Myocyte (in vitro differentiated cells): ENCODE measurements at regions not wholly inside any gene's neighbourhood (a gene's known extent, or its start where the extent isn't known, plus 50 kb on each side); places are given as distances from the start of the nearest gene placed in this dataset.
"Not testable (repeated sequence)": the region's sequence is repeated elsewhere in the genome, so short reads cannot be mapped to it uniquely, and the experiment has no call there.

Experiments used
- DNase-seq: peaks from one replicate; pipeline ENCODE4 v3.0.0-alpha.2; 2012; ENCODE audit warnings: low read depth

DNA sequence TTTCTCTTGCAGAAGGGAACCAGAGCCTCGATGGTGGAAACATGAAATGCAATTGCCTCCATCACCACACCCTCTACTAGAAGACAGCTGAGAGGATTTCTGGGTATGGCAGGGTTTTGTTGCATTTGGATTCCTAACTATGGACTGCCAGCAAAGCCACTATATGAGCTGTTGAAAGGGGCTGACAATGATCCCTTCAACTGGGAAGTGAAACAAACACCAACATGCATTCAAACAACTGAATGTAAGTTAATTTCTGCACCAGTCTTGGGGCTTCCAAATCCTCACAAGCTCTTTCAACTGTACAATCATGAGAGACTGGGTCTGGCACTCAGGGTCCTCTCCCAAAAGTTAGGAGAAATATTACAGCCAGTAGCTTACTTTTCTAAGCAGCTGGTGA lies 116.7 kb upstream of the PLCL2 start:
- DNase-seq: peak; percentile 32

DNA sequence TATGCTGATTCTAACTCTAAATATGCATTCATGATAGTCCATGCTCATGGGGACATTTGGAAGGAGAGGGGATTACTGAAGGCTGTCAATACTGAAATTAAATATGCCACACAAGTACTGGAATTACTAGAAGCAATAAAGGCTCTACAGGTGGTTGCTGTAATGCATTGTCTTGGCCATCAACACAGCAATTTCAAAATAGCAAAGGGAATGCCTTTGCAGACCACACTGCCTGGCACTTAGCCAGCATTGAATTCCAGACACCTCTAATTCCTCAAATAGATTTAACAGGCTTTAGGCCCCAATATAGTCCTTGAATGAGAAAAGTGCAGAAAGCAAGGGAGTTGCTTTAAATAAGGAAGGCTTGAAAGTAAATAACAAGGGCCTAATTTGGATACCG lies 115.8 kb upstream of the PLCL2 start:
- DNase-seq: peak; percentile 66

DNA sequence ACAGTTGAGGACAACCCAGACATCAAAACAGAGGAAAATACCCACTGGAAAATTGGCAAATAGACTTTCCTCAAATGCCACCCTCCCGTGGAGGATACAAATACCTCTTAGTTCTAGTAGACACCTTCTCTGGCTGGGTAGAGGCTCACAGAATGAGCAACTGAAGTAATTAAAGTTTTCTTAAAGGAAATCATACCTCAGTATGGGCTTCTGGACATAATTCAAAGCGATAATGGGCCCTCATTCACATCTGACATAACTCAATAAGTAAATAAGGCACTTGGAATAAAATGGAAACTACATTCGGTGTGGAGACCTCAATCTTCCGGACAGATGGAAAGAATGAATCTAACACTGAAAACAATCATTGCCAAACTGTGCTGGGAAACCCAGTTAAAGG lies 115.2 kb upstream of the PLCL2 start:
- no peak for DNase-seq

DNA sequence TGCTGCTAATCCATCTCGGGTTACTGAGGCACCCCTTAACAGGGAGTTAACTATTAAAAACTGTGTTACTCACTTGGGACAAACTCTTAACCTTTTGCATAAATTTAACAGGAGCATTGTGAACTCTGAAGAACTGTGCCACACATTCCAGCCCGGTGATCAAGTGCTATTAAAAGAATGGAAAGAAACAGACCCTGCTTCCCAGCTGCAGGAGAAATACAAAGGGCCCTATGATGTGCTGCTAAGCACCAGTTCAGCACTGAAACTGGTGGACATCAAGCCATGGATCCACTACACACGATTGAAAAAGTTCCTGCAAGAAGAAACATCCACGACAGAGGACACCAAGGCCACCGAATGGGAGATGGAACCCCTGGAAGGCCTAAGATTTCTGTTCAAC lies 114.7 kb upstream of the PLCL2 start:
- DNase-seq: peak; percentile 50

DNA sequence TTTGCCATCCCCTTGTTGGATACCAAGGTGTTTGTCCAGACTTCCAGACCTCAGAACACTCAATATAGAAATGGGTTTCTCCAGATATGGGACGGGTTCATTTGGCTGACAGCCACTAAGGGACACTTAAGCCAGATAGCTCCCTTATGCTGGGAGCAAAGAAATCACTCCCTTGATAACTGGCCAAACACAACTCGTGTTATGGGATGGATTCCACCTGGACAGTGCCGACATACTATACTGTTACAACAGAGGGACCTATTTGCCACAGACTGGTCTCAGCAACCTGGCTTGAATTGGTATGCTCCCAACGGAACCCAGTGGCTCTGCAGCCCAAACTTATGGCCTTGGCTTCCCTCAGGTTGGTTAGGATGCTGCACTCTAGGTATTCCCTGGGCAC lies 114.0 kb upstream of the PLCL2 start:
- DNase-seq: no peak

DNA sequence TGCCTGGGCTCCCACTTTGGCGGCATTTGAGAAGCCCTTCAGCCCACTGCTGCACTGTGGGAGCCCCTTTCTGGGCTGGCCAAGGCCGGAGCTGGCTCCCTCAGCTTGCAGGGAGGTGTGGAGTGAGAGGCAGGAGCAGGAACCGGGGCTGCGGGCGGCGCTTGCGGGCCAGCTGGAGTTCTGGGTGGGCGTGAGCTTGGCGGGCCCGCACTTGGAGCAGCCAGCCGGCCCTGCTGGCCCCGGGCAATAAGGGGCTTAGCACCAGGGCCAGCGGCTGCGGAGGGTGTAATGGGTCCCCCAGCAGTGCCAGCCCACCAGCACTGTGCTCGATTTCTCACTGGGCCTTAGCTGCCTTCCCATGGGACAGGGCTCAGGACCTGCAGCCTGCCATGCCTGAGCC lies 111.2 kb upstream of the PLCL2 start:
- not testable (repeated sequence) for DNase-seq

DNA sequence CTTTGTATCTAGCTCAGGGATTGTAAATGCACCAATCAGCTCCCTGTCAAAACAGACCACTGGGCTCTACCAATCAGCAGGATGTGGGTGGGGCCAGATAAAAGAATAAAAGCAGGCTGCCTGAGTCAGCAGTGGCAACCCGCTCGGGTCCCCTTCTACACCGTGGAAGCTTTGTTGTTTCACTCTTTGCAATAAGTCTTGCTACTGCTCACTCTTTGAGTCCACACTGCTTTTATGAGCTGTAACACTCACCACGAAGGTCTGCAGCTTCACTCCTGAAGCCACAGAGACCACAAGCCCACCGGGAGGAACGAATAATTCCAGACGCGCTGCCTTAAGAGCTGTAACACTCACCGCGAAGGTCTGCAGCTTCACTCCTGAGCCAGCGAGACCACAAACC lies 110.2 kb upstream of the PLCL2 start:
- DNase-seq: not testable (repeated sequence)

DNA sequence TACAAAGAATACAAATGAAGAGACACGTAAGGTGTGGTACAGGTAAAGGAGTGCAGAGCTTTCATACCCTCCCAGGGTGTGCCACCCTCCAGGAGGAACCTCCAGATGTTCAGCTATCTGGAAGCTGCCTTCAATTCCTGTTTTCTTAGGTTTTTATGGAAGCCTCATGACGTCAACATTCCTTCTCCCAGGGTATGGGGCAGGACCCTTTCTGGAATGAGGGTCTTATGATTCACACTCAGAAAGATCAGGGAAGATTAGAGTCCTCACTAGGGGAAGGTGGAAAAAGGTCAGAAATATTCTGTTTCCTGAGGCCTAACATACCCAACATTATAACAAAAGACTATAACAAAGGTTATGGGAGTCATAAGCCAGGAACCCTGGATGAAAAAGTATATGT lies 99.8 kb upstream of the PLCL2 start:
- no peak for DNase-seq

DNA sequence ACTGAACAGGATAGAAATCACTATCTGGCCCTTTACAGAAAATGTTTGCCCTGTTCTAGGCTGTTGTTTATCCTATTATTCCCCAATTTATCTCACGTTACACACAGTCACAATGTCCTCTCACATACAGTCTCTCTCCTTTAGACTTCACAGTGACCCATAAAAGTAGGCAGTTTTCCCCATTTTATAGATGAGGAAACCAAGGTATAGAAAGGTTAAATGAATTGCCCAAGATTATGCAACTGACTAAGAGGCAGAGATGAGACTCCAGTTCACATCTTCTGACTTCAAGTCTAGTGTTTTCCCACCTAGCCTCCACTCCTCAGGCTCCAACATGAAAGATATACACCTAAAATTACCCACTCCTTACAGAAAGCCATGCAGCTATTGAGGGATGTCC lies 99.3 kb upstream of the PLCL2 start:
- DNase-seq: no peak

DNA sequence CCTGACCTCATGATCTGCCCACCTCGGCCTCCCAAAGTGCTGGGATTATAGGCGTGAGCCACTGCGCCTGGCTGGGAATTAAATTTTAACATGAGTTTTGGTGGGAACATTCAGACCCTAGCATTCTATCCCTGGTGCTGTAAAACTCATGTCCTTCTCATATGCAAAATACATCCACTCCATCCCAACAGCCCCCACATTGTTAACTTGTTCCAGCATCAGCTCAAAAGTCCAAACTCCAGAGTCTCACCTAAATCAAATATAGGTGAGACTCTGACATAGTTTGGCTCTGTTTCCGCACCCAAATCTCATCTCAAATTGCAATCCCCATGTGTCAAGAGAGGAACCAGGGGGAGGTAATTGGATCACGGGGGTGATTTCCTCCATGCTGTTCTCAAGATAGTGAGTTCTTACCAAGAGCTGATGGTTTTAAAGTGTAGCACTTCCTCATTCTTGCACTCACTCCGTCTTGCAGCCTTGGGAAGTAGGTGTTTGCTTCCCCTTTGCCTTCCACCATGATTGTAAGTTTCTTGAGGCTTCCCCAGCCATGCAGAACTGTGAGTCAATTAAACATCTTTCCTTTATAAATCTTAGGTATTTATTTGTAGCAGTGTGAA lies 96.2 kb upstream of the PLCL2 start:
- DNase-seq: no peak

DNA sequence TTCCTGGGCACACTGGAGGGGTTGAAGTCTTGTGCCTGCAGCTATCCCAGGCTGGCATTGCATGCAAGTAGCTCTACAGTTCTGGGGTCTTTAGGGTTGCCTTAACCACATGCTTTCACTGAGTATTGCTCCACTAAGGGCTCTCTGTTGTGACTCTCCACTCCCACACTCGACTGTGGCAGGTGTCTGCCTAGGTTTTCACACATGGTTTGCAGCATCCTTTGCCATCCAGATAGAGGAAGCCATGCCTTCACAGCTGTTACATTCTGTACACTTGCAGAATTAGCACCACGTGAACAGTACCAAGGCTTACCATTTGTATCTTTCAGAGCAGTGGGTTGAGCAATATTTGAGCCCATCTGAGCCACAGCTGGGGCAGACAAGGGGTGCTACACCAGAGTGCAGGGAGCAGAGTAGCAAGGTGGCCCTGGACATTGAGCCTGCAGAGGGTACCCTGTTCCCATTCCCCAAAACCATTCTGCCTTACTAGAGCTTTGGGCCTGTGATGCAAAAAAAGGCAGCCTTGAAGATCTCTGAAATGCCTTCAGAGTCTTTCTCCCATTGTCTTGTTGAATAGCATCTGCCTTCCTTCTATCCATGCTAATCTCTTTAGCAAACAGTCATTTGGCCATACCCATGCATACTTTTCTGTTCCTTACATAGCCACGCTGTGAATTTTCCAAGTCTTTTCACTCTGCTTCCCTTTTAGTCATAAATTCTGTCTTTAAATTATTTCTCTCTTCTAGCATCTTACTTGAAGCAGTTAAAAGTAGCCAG lies 95.2 kb upstream of the PLCL2 start:
- no peak for DNase-seq

DNA sequence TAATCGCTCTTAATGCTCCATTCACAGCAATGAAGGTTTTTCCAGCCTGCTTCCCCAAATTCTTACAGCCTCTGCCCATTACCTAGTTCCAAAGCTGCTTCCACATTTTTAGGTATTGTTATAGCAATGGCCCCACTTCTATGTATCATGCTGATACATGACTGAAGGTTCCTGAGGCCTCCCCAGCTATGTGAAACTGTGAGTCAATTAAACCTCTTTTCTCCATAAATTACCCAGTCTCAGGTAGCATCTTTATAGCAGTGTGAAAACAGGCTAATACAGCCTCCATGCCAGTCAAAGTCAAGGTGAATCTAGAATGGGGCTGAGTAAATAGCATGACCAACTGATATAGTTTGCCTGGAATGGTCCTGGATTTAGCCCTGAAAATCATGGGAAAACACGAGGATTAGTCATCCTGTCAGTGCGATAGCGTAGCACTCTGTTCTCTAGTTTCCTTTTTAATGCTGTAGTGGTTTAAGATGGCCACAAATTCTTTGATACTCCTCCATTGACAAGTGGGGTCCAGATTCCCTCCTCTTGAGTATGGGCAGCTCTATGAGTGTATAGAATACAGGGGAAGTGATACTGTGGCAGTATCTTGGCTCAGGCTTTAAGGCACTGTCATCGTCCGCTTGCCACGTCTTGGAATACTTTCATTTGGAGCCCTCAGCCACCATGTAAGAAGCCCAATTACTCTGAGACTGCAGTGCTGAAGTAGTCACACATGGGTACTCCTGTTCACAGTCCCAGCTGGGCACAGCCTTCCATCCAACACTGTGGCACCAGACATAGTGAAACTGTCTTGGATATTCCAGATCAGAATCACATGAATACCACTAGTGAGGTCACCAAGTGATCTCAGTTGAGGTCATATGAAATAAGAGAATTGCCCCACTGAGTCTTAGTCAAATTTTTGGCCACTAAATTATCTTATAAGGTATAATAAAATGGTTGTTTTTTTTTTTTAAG lies 94.0 kb upstream of the PLCL2 start:
- no peak for DNase-seq

DNA sequence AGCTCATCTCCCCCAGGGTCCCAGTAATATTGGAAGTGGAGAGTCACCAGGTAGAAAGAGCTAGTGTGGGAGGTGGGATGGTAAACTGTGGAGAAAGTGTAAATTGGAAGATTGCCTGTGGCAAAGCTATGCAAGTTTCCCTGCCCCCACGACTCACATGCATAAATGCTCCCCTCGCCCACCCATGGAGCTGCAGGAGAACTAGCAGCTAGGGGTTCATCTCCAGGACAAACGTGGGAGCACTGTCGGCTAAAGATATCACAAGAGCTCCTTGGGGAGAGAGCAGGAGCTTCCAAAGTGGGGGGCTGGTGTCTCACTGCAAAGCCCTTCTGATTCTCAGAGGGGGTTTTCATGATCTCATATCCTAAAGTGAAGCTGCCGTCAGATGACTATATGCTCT lies 91.4 kb upstream of the PLCL2 start:
- DNase-seq: no peak

DNA sequence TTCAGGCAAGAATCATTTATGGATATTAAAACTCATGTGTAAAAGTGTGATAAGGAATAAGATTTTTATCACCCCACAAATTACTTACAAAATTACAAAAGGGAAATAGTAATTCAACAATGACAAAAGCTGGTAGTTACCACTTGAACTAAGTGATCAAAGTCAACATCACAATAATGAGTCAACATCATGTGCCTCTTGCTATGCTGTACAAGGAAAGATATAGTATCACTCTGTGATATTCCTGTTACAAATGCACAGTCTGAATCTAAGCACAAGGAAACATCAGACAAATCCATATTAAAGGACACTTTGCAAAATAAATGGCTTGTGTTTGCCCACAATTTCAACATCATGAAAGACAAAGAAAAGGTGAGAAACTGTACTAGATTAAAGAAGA lies 90.5 kb upstream of the PLCL2 start:
- no peak for DNase-seq

DNA sequence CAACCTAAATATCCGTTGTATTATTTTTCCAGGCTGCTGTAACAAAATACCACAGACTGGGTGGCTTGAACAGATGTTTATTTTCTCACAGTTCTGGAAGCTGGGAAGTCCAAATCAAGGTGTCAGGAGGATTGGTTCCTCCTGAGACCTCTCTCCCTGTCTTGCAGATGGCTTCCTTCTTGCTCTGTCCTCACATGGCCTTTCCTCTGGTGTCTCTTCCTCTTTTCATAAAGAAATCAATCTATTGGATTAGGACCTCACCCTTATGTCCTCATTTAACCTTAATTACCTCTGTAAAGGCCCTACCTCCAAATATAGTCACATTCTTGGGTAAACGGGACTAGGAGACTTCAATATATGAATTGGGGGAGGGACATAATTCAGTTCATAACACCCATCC lies 89.2 kb upstream of the PLCL2 start:
- DNase-seq: no peak

DNA sequence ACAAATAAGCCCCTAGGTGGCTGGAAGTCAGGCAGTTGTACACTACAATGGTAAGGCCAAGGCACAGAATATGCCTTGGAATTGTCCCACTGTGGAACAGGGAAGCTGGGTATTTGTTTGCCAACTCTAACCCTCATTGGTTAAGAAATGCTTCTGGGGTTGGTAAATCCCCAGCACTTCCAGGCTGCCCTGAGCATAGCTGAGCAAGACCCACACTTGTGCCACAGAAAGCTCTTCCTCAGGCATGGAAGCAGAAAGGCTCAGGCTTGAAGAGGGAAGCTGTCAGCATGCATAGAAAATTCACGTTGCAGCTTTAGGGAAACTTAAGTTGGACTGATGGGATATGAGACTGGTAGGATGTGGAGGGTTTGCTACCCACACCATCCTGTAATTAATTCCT lies 86.9 kb upstream of the PLCL2 start:
- DNase-seq: no peak

DNA sequence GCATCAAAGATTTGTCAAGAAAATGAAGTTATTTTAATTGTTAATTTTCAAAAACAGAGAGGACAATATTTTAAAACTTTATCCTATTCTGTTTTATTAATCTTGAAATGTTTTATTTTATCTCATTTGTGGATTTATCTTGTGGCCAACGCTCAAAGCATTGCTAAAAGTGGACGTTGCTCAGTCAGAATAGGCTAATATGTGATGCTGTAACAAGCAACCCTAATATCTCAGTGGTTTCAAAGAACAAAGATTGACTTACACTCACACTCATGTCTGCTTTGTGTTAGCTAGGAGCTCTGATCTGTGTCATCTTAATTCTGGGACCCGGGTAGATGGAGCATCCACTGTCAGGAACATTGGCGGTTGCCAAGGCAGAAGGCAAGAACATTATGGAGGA lies 86.0 kb upstream of the PLCL2 start:
- DNase-seq: no peak

DNA sequence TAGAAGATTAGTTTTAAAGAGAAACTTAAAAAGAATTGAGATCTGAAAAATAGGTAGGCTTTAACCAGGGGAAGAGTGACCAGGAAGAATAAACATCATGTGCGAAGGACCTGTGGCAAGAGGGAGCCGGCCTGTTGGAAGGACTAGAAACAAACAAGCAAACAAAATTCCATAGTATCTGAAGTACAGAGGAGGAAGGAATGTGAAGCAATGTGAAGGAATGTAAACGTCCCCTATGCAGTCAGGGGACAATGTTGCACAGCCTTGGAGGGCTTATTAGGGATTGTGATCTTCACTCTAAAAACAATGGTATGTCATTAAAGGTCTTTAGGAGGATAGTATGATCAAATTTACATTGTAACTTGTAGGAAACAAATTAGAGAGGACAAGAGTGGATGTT lies 84.4 kb upstream of the PLCL2 start:
- DNase-seq: no peak

DNA sequence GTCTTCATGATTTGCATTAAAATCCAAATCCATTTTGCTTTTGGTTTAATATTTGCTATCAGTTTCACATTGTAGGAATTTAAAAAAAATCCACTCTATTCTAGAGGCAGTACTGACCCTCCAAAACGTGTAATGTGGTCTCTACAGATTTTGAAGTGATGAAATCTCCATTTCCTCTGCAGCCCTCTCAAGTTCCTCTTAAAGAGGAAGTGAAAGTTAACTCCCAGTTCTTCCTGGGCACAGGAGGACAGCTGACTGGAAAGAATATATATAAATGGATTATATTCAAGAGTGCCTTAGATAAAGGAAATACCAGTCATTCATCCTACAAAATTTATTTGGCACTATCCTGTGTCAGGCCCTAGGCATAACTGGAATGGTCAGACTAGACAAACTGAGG lies 83.5 kb upstream of the PLCL2 start:
- DNase-seq: no peak

DNA sequence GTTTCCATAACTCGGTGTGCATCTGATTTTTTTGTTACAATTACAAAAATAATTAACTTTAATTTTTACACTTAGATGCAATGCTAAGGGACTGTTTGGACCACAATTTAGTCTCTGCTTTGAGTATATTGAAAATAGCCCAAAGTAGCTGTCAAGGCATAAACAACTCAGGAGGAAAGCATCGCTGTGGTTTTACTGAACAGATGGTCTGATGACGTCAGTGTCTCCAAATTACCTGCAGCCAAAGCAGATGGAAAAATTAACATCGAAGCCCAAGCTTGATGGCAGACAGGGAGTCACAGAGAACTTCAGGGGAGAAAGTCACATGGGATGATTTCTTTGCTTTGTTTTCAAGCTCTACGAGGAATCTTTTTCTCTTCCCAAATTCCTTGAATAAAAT lies 83.1 kb upstream of the PLCL2 start:
- DNase-seq: peak; percentile 62

DNA sequence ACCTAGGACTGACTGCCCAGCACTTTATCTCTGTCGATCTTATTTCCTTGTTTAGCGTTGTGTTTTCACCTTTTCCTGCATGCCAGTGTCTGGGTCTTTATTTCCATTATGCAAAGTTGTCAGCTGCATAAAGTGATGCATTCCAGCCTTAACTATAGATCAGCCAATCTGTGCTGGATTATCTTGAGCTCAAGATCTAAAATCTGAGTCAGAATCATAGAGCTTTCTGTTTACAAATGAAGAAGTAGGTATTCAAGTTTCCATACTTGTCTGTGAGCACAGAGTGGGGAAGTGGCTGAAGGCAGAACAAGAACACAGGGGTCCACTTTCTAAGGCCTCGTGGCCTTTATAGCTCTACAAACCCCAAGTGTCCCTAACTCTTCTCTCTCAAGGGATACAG lies 82.4 kb upstream of the PLCL2 start:
- no peak for DNase-seq

DNA sequence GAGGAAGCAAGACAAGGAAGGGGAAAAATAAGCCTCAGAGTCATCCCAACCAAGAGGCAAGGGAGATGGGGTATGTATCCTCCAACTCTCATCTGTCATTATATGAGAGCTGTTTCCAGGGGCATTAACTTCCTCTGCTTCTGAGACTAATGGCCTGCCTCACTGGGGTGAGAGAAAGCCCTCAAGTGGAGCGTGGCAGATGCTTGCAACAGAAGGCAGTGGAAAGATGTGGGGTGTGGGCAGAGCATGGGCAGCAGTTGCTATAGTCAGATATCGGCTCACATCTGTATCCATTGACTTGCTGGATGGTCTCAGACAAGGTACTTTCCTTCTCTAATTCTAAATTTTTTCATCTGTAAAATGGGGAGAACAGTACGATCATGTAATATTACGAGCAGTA lies 81.7 kb upstream of the PLCL2 start:
- DNase-seq: no peak
